ENCODE measurements at regions not wholly inside any gene's neighbourhood (a gene's known extent, or its start where the extent isn't known, plus 50 kb on each side); places are given as distances from the start of the nearest gene placed in this dataset.
"Not testable (repeated sequence)": the region's sequence is repeated elsewhere in the genome, so short reads cannot be mapped to it uniquely, and the experiment has no call there.

DNA sequence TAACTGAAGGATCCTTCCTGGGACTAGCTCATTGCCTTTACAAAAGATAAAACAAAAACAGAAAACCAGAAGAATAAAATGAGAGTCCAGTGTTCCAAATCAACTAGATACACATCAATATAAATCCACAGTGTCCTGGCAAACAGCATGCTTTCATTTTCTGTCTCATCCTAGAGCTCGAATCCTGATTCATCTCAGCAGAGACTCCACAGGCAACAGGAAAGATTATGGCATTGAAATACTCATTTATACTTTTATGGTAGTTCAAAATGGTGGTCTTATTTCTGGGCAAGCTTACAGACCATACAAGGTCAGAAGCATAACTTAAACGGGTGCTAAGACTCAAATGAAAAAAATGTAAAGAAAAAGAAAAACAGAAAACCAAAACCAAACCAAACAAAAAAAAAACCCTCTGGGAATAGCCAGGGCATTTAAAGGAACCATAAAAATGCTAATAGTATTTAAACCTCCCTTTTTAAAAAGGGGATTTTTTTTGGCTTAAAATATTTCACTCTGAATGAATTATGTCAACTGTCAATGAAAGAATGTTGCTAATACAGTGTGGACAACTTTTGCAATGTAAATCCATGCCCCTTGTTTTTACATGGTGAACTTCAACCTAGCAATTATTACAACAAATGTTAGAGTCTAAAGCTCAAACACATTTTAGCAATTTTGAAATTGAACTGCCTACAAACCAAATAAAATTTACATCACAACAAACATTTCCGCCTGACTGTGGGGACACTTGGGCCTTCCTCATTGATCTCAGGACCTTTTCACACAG is 57.9 kb downstream of the GPR101 start:
- DNase-seq (ENCODE audit: low read depth in 3 of 3): no peak

GRCh38 chrX:136967966-136968365 is 65.8 kb downstream of the GPR101 start:
- DNase-seq (ENCODE audit: low read depth in 3 of 3): no peak

DNA sequence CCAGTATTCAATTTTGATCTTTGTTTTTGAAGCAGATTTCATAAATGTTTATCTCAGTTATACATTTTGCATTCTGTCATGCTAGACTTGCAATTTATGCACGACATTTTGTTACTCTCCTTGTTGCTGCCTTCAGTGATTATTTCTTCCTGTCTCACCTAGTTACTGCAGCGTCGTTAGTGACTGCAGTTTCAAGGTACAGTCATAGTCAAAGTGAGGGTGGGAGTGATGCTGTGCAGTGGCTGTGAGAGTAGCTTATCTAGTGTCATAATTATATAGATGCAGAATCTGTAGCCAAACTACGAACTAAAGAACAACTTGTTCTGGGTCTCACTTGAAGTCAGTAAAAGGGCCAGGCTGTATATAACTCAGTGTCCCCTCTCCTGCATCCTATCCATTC is 69.8 kb downstream of the GPR101 start:
- DNase-seq (ENCODE audit: low read depth in 3 of 3): no peak

GRCh38 chrX:136961594-136962135 is 72.1 kb downstream of the GPR101 start:
- DNase-seq (ENCODE audit: low read depth in 3 of 3): no peak

GRCh38 chrX:136954930-136955329 is 74.4 kb upstream of the RBMX start:
- DNase-seq (ENCODE audit: low read depth in 3 of 3): no peak

- DNase-seq (ENCODE audit: low read depth in 3 of 3): peak; percentile 9 to 31 (median 21)
These were observed 73.6 kb upstream of the RBMX start for GRCh38 chrX:136953867-136954787.

DNA sequence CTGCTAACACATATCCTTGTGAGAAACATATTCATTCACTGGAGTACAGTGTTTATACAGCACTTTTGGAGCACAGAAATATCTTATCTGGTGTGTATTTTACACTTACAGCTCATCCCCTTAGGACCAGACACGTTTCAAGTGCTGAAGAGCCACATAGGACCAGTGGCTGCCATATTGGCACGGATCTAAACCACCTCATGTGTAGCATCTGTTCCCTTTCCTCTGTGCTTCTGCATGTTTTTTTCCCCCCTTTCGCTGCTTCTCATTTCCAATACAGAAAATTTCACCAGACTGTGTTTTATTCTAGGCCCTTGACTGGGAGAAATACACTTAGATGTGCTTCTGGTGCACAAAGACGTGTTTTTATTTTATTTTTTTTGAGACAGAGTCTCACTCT is 69.7 kb upstream of the RBMX start:
- DNase-seq (ENCODE audit: low read depth in 3 of 3): no peak

- no peak for DNase-seq (ENCODE audit: low read depth in 3 of 3)
These were observed 61.1 kb upstream of the RBMX start for GRCh38 chrX:136941396-136942337.

GRCh38 chrX:136936183-136936549 is 55.6 kb upstream of the RBMX start:
- no peak for DNase-seq (ENCODE audit: low read depth in 3 of 3)

GRCh38 chrX:136935533-136936182 is 55.1 kb upstream of the RBMX start:
- DNase-seq (ENCODE audit: low read depth in 3 of 3): not testable (repeated sequence)

DNA sequence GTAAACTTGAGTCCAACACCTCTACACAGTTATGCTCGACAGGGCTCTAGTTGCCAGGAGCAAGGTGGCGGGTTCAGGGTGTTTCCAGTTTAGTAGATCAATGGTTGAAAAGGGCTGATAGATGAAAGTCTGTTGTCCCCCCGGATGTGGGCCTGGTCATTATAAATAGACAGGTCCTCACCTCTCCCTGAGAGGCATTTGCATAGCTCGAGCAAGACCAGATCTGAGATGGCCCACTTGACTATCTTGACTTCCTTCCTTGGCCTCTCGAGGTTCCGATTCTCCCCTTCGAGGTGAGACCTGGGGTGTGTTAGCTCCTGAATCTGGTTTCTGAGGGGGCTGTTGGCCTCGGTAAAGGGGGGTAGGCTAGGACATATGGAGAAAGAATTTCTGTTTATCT is 54.1 kb upstream of the RBMX start:
- not testable (repeated sequence) for DNase-seq (ENCODE audit: low read depth in 3 of 3)

DNA sequence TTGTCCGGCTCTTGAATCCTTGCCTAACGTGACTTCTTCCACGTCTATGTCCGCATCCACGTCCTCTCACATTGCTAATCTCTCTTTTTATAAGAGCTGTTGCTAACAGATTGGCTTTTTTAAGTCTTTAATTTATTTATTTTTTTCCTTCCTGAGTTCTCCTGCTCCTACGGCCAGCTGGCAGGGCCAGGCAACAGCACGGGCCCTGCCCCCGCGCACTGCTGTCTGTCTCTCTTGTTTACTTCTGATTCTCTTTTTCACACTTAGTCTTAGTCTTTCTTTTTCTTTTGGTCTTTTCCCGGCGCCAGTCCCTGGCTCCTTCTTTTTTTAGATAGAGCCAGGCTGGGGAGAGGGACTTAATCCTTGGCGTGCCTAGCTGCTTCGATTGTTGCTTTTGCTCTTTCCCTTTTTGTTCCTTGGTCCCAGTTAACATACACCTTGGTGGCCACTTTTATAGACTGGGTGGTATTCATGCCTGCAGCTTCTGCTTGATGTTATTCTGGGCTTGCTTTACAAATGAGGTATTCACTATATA is 53.2 kb upstream of the RBMX start:
- no peak for DNase-seq (ENCODE audit: low read depth in 3 of 3)

DNA sequence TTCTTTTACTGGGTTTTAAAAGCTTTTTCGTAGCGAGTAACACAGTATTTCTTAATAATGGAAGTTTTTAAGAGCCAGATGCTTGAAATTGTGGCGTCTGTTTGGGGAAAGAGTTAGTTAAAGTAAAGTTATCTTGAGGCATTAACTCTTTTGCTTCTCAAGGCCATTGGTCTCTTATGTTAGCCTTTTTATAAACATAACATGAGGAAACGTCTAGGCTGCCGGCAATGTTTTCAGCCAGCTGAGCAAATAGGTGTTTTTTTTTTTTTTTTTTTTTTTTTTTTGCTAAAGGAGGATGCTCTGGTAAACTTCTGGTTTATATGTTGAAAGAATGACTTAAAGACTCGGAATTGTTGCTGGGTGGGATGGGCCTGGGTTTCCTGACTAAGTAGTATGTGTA is 51.1 kb upstream of the RBMX start:
- DNase-seq (ENCODE audit: low read depth in 3 of 3): no peak

All from stimulated activated CD4-positive, alpha-beta T cell treated with anti-CD3 and anti-CD28 coated beads, TNF-alpha, amount 100 ng/mL, for 4 hours (primary cell).